Fibroblast of lung (primary cell): ENCODE measurements at regions not wholly inside any gene's neighbourhood (a gene's known extent, or its start where the extent isn't known, plus 50 kb on each side); places are given as distances from the start of the nearest gene placed in this dataset.
"Not testable (repeated sequence)": the region's sequence is repeated elsewhere in the genome, so short reads cannot be mapped to it uniquely, and the experiment has no call there.

Experiments used
- DNase-seq, 2 donors: peaks; one replicate each; pipeline versions ENCODE4 v3.0.0 to v3.0.0-alpha.2; 2010; ENCODE audit warnings: low read depth in 2 of 2
- H2AFZ ChIP-seq: 2 replicates; pipeline ENCODE4 v1.5.1; 2012; ENCODE audit warnings: low read length, control low read depth, inconsistent platforms
- H3K27ac ChIP-seq: 2 replicates; pipeline ENCODE4 v1.5.1; 2011; ENCODE audit warnings: low read length, control low read depth; ENCODE audit not compliant: insufficient read depth
- H3K27me3 ChIP-seq: 2 replicates; pipeline ENCODE4 v1.5.1; 2011; ENCODE audit warnings: mild to moderate bottlenecking, low read length; ENCODE audit not compliant: control insufficient read depth, insufficient read depth
- H3K36me3 ChIP-seq: 2 replicates; pipeline ENCODE4 v1.5.1; 2011; ENCODE audit warnings: low read length; ENCODE audit not compliant: control insufficient read depth, insufficient read depth
- H3K4me1 ChIP-seq: 2 replicates; pipeline ENCODE4 v1.5.1; 2011; ENCODE audit warnings: low read length; ENCODE audit not compliant: control insufficient read depth, insufficient read depth; ENCODE audit errors: extremely low read depth
- H3K4me2 ChIP-seq: 2 replicates; pipeline ENCODE4 v1.5.1; 2011; ENCODE audit warnings: low read length, control low read depth; ENCODE audit not compliant: insufficient read depth; ENCODE audit errors: extremely low read depth
- H3K4me3 ChIP-seq, 4 experiments: fragments of 200-600 bp in 1 of 4; sonication (generic) in 1 of 4; replicated peaks in 1 of 4; 2 replicates each; pipeline ENCODE4 v1.5.1; 2011 to 2016; ENCODE audit warnings: low read length in 4 of 4, low read depth in 3 of 4, mild to moderate bottlenecking in 3 of 4, control low read depth in 2 of 4, inconsistent platforms in 1 of 4, mixed read lengths in 1 of 4; ENCODE audit not compliant: insufficient read depth in 1 of 4; ENCODE audit errors: control extremely low read depth in 1 of 4
- H3K79me2 ChIP-seq: 2 replicates; pipeline ENCODE4 v1.5.1; 2012; ENCODE audit warnings: mild to moderate bottlenecking, low read length, inconsistent platforms; ENCODE audit not compliant: control insufficient read depth, insufficient read depth
- H3K9ac ChIP-seq: 2 replicates; pipeline ENCODE4 v1.5.1; 2011; ENCODE audit warnings: mild to moderate bottlenecking, low read length, control low read depth; ENCODE audit not compliant: insufficient read depth
- H3K9me3 ChIP-seq: 2 replicates; pipeline ENCODE4 v1.5.1; 2012; ENCODE audit warnings: low read depth, low read length; ENCODE audit not compliant: control insufficient read depth, insufficient read depth
- H4K20me1 ChIP-seq: 2 replicates; pipeline ENCODE4 v1.5.1; 2011; ENCODE audit warnings: low read length; ENCODE audit not compliant: control insufficient read depth, insufficient read depth; ENCODE audit errors: extremely low read depth
- EZH2 ChIP-seq: IDR thresholded peaks from 2 replicates; pipeline ENCODE4 v1.5.1; 2012; ENCODE audit warnings: low read length, control low read depth, mild to moderate bottlenecking; ENCODE audit errors: missing control alignments
- TF ChIP-seq, protein P1 (sequence below), 2 donors: IDR thresholded peaks in 1 of 2; conservative IDR thresholded peaks in 1 of 2; 1 replicate in 1 of 2; 2 replicates in 1 of 2; pipeline ENCODE4 v1.5.1; 2011 to 2012; ENCODE audit warnings: low read length in 2 of 2, control low read depth in 1 of 2, inconsistent platforms in 1 of 2, low read depth in 1 of 2, mild to moderate bottlenecking in 1 of 2

DNA sequence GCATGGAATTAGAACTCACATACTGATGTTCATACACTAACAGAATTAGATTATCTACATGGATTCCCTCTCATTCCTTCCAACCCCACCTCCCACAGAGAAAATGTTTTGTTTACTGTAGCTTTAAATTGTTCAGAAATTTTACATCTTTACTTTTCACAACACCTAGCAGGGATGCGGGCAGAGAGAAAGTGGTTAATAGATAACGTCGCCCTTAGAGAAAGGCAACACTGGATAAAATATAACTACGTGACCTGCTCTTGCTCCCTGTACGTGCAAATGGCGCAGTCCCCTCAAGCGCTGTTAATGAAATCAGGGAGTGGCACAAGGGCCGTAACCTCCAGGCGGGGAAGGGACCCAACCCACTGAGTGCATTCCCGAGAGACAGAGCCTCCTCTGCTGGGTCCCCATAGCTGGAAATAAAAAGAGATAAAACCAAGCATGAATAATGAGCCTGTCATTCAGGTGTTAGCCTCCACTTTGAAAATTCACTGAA lies 125.3 kb upstream of the DAPK1 start:
- no peak overlapping the region for H3K9ac ChIP-seq
- H3K27ac ChIP-seq, result no peak overlapping the region
- no peak for DNase-seq
- no peak overlapping the region for H3K4me2 ChIP-seq
- no peak overlapping the region for H2AFZ ChIP-seq
- no peaks in the 10 kb centered on the region for H3K4me1 ChIP-seq
- no peak overlapping the region for H3K4me3 ChIP-seq
- TF ChIP-seq, protein P1, sequence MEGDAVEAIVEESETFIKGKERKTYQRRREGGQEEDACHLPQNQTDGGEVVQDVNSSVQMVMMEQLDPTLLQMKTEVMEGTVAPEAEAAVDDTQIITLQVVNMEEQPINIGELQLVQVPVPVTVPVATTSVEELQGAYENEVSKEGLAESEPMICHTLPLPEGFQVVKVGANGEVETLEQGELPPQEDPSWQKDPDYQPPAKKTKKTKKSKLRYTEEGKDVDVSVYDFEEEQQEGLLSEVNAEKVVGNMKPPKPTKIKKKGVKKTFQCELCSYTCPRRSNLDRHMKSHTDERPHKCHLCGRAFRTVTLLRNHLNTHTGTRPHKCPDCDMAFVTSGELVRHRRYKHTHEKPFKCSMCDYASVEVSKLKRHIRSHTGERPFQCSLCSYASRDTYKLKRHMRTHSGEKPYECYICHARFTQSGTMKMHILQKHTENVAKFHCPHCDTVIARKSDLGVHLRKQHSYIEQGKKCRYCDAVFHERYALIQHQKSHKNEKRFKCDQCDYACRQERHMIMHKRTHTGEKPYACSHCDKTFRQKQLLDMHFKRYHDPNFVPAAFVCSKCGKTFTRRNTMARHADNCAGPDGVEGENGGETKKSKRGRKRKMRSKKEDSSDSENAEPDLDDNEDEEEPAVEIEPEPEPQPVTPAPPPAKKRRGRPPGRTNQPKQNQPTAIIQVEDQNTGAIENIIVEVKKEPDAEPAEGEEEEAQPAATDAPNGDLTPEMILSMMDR (conservative IDR thresholded peaks at IDR 0.05 in 1 of 2, IDR thresholded peaks at IDR 0.05 in 1 of 2; ENCODE audit: low read depth in 1 of 2, low read length in 2 of 2), result no peak
- no peak for TF ChIP-seq EZH2
- no peaks in the 10 kb centered on the region for H4K20me1 ChIP-seq
- H3K79me2 ChIP-seq, result no peaks in the 10 kb centered on the region
- H3K9me3 ChIP-seq, result no peaks in the 10 kb centered on the region
- H3K27me3 ChIP-seq, result no peaks in the 10 kb centered on the region
- no peaks in the 10 kb centered on the region for H3K36me3 ChIP-seq

DNA sequence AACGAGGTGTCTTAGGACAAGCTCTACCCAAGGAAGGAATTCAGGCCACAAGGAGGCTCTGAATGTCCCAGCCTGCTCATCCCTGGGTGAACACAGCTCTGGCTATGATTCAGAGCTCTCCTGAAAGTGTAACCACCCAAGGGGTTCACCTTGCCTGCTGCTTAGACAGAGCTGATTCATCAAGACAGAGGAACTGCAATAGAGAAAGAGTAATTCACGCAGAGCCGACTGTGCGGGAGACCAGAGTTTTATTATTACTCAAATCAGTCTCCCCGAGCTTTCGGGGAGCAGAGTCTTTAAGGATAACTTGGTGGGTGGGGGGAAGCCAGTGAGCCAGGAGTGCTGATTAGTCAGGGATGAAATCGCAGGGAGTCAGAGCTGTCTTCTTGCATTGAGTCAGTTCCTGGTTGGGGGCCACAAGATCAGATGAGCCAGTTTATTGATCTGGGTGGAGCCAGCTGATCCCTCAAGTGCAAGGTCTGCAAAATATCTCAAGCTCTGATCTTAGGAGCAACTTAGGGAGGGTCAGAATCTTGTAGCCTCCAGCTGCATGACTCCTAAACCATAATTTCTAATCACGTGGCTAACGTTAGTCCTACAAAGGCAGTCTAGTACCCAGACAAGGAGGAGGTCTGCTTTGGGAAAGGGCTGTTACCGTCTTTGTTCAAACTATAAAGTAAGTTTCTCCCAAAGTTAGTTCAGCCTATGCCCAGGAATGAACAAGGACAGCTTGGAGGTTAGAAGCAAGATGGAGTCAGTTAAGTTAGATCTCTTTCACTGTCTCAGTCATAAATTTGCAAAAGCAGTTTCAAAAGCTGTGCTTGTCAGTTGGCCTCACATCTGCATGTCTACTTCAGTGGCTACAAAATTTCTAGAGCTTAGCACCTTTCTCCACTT lies 123.4 kb upstream of the DAPK1 start:
- H2AFZ ChIP-seq, H3K9ac ChIP-seq, H3K79me2 ChIP-seq, H3K27ac ChIP-seq, H4K20me1 ChIP-seq, H3K4me1 ChIP-seq, H3K4me3 ChIP-seq, H3K36me3 ChIP-seq, H3K4me2 ChIP-seq, H3K9me3 ChIP-seq, H3K27me3 ChIP-seq: not testable (repeated sequence)
- peak in 1 of 2 donors; percentile 42 for DNase-seq

DNA sequence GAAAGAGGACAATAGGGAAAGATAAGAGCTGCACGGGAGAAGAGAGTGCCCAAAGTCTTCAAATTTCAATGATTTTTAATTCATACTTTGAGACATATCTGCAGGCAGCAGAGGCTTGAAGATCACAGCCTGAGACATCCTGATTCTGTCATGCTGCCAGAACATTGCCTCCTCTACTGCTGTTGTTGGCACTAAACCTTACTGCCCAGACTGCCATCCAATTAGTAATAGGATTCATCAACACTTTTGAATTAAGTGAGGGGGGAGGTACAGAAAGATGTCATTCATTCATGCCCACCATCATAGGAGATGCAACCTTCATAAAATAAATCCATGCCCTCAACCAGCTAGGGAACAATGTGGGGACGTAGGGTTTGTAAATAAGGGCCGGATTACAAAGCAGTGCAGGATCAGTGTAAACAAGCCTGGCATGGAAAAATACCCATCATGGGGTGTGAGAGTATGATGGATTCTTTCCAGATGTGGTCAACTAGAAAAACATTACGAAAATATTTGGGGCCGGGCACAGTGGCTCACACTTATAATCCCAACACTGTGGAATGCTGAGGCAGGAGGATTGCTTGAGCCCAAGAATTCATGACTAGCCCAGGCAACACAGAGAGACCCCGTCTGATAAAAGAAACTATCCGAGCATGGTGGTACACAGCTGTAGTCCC lies 122.1 kb upstream of the DAPK1 start:
- Histone ChIP-seq H3K36me3 (no peaks in the 10 kb centered on the region), H2AFZ (no peak overlapping the region)

More for the DNA sequence above, 122.1 kb upstream of the DAPK1 start:
- no peak overlapping the region for H3K9ac ChIP-seq
- no peak overlapping the region for H3K4me2 ChIP-seq
- H3K27ac ChIP-seq, result no peak overlapping the region
- no peaks in the 10 kb centered on the region for H4K20me1 ChIP-seq
- no peak overlapping the region for H3K4me3 ChIP-seq
- TF ChIP-seq, protein P1 (conservative IDR thresholded peaks at IDR 0.05 in 1 of 2, IDR thresholded peaks at IDR 0.05 in 1 of 2; ENCODE audit: low read depth in 1 of 2, low read length in 2 of 2), result no peak
- TF ChIP-seq EZH2, result no peak
- no peaks in the 10 kb centered on the region for H3K79me2 ChIP-seq
- no peaks in the 10 kb centered on the region for H3K9me3 ChIP-seq
- H3K27me3 ChIP-seq, result no peaks in the 10 kb centered on the region
- no peaks in the 10 kb centered on the region for H3K4me1 ChIP-seq
- peak in 1 of 2 donors; percentile 70 for DNase-seq
